ENCODE measurements at regions not wholly inside any gene's neighbourhood (a gene's known extent, or its start where the extent isn't known, plus 50 kb on each side); places are given as distances from the start of the nearest gene placed in this dataset.
A peak's percentile ranks its signal among the peaks of the same experiment; 100 is the strongest.

- no peak for DNase-seq (ENCODE audit: low read depth in 2 of 2)
These were observed 76.2 kb upstream of the ARHGEF7 start for GRCh38 chr13:111038887-111039286.

- no peak for DNase-seq (ENCODE audit: low read depth in 2 of 2)
These were observed 77.2 kb upstream of the ARHGEF7 start for GRCh38 chr13:111037927-111038326.

GRCh38 chr13:111036665-111037064 lies 78.4 kb upstream of the ARHGEF7 start:
- no peak for DNase-seq (ENCODE audit: low read depth in 2 of 2)

GRCh38 chr13:111035861-111036260 lies 79.2 kb upstream of the ARHGEF7 start:
- DNase-seq (ENCODE audit: low read depth in 2 of 2): no peak

GRCh38 chr13:111034811-111035210 lies 80.3 kb upstream of the ARHGEF7 start:
- no peak for DNase-seq (ENCODE audit: low read depth in 2 of 2)

- DNase-seq (ENCODE audit: low read depth in 2 of 2): peak in 1 of 2 donors; percentile 20
These were observed 81.7 kb upstream of the ARHGEF7 start for GRCh38 chr13:111033172-111034130.

- DNase-seq (ENCODE audit: low read depth in 2 of 2): peak; percentile 37 to 52
These were observed 83.6 kb upstream of the ARHGEF7 start for GRCh38 chr13:111031531-111031961.

GRCh38 chr13:111029957-111030609 lies 85.0 kb upstream of the ARHGEF7 start:
- no peak for DNase-seq (ENCODE audit: low read depth in 2 of 2)

GRCh38 chr13:111027458-111028439 lies 87.4 kb upstream of the ARHGEF7 start:
- no peak for DNase-seq (ENCODE audit: low read depth in 2 of 2)

GRCh38 chr13:111025310-111025709 lies 89.8 kb upstream of the ARHGEF7 start:
- no peak for DNase-seq (ENCODE audit: low read depth in 2 of 2)

GRCh38 chr13:111022886-111023285 lies 92.2 kb upstream of the ARHGEF7 start:
- DNase-seq (ENCODE audit: low read depth in 2 of 2): no peak

- DNase-seq (ENCODE audit: low read depth in 2 of 2): no peak
These were observed 92.9 kb upstream of the ARHGEF7 start for GRCh38 chr13:111022241-111022640.

- DNase-seq (ENCODE audit: low read depth in 2 of 2): no peak
These were observed 93.8 kb upstream of the ARHGEF7 start for GRCh38 chr13:111021270-111021669.

GRCh38 chr13:111020546-111020945 lies 94.6 kb upstream of the ARHGEF7 start:
- no peak for DNase-seq (ENCODE audit: low read depth in 2 of 2)

GRCh38 chr13:111020021-111020420 lies 95.1 kb upstream of the ARHGEF7 start:
- no peak for DNase-seq (ENCODE audit: low read depth in 2 of 2)

- peak in 1 of 2 donors; percentile 22 for DNase-seq (ENCODE audit: low read depth in 2 of 2)
These were observed 97.2 kb upstream of the ARHGEF7 start for GRCh38 chr13:111017755-111018459.

GRCh38 chr13:111013196-111013595 lies 98.3 kb upstream of the ANKRD10 start:
- no peak for DNase-seq (ENCODE audit: low read depth in 2 of 2)

- DNase-seq (ENCODE audit: low read depth in 2 of 2): peak in 1 of 2 donors; percentile 49
These were observed 97.0 kb upstream of the ANKRD10 start for GRCh38 chr13:111011899-111012298.

GRCh38 chr13:111008351-111008750 lies 93.5 kb upstream of the ANKRD10 start:
- DNase-seq (ENCODE audit: low read depth in 2 of 2): no peak

- peak in 1 of 2 donors; percentile 31 for DNase-seq (ENCODE audit: low read depth in 2 of 2)
These were observed 92.3 kb upstream of the ANKRD10 start for GRCh38 chr13:111007209-111007608.
